ENCODE measurements at regions not wholly inside any gene's neighbourhood (a gene's known extent, or its start where the extent isn't known, plus 50 kb on each side); places are given as distances from the start of the nearest gene placed in this dataset.

GRCh38 chr18:73249030-73249429, 381.2 kb upstream of the NETO1 start:
- TF ChIP-seq, protein P1, sequence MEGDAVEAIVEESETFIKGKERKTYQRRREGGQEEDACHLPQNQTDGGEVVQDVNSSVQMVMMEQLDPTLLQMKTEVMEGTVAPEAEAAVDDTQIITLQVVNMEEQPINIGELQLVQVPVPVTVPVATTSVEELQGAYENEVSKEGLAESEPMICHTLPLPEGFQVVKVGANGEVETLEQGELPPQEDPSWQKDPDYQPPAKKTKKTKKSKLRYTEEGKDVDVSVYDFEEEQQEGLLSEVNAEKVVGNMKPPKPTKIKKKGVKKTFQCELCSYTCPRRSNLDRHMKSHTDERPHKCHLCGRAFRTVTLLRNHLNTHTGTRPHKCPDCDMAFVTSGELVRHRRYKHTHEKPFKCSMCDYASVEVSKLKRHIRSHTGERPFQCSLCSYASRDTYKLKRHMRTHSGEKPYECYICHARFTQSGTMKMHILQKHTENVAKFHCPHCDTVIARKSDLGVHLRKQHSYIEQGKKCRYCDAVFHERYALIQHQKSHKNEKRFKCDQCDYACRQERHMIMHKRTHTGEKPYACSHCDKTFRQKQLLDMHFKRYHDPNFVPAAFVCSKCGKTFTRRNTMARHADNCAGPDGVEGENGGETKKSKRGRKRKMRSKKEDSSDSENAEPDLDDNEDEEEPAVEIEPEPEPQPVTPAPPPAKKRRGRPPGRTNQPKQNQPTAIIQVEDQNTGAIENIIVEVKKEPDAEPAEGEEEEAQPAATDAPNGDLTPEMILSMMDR (conservative IDR thresholded peaks at IDR 0.05 in 1 of 2, IDR thresholded peaks at IDR 0.05 in 1 of 2; ENCODE audit: low read depth in 1 of 2, low read length in 2 of 2): no peak
- no peak for TF ChIP-seq EZH2 (IDR thresholded peaks at IDR 0.05; ENCODE audit: low read length, missing control alignments)

Measured in fibroblast of lung (primary cell).